ENCODE measurements at regions not wholly inside any gene's neighbourhood (a gene's known extent, or its start where the extent isn't known, plus 50 kb on each side); places are given as distances from the start of the nearest gene placed in this dataset.
"Not testable (repeated sequence)": the region's sequence is repeated elsewhere in the genome, so short reads cannot be mapped to it uniquely, and the experiment has no call there.

DNA sequence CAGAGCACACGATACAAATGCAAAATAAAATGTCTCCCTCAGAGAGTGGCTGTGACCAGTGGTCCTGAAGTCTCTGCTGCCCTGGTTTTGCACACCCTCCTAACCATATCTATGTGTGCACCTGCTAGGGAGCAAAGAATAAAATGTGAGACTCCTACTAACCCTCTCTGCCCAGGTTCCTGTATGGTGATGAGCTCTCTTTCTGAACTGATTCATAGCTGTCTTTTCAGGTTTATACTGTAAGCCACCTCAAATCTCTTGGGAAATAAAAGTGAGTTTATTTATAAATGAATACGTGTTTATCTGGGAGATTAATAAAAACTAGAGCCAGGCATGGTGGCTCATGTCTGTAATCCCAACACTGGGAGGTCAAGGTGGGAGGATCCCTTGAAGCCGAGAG, 126.0 kb upstream of the RBPJ start:
- no peak overlapping the region for H3K4me3 Mint-ChIP-seq (ENCODE audit: unreplicated experiment)
- TF ChIP-seq, protein P1, sequence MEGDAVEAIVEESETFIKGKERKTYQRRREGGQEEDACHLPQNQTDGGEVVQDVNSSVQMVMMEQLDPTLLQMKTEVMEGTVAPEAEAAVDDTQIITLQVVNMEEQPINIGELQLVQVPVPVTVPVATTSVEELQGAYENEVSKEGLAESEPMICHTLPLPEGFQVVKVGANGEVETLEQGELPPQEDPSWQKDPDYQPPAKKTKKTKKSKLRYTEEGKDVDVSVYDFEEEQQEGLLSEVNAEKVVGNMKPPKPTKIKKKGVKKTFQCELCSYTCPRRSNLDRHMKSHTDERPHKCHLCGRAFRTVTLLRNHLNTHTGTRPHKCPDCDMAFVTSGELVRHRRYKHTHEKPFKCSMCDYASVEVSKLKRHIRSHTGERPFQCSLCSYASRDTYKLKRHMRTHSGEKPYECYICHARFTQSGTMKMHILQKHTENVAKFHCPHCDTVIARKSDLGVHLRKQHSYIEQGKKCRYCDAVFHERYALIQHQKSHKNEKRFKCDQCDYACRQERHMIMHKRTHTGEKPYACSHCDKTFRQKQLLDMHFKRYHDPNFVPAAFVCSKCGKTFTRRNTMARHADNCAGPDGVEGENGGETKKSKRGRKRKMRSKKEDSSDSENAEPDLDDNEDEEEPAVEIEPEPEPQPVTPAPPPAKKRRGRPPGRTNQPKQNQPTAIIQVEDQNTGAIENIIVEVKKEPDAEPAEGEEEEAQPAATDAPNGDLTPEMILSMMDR (IDR thresholded peaks at IDR 0.05; ENCODE audit: unreplicated experiment): no peak
- H3K9me3 Mint-ChIP-seq (ENCODE audit: unreplicated experiment): no peaks in the 10 kb centered on the region
- no peaks in the 10 kb centered on the region for H3K36me3 Mint-ChIP-seq (ENCODE audit: low read depth, unreplicated experiment)
- no peak for DNase-seq (ENCODE audit: low spot score)
- H3K4me1 Mint-ChIP-seq (ENCODE audit: unreplicated experiment): no peaks in the 10 kb centered on the region
- no peak overlapping the region for H3K27ac Mint-ChIP-seq (ENCODE audit: unreplicated experiment)
- no peaks in the 10 kb centered on the region for H3K27me3 Mint-ChIP-seq (ENCODE audit: unreplicated experiment)

DNA sequence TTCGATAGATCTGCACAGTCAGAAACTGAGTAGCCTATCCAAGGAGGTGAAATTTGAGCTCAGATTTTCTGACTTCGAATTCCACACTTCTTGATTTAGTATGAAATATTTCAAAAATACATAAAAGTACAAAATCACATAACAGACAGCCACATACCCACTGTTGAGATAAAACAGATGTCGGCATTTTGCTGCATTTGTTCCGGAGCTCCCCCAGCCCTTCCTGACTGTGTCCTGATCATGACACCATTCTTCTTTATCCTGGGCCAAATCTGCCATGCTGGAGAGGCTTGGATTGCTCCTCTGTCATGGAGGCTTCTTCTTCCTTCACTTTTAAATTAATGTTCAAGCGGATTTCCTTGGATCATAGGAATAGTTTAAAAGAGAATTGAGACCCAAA, 124.2 kb upstream of the RBPJ start:
- Mint-ChIP-seq H3K36me3 (ENCODE audit: low read depth, unreplicated experiment) (no peaks in the 10 kb centered on the region), H3K27ac (ENCODE audit: unreplicated experiment) (no peak overlapping the region), H3K9me3 (ENCODE audit: unreplicated experiment) (no peaks in the 10 kb centered on the region), H3K27me3 (ENCODE audit: unreplicated experiment) (no peaks in the 10 kb centered on the region), H3K4me1 (ENCODE audit: unreplicated experiment) (no peaks in the 10 kb centered on the region), H3K4me3 (ENCODE audit: unreplicated experiment) (no peak overlapping the region)
- no peak for DNase-seq (ENCODE audit: low spot score)
- TF ChIP-seq, protein P1 (IDR thresholded peaks at IDR 0.05; ENCODE audit: unreplicated experiment): no peak

DNA sequence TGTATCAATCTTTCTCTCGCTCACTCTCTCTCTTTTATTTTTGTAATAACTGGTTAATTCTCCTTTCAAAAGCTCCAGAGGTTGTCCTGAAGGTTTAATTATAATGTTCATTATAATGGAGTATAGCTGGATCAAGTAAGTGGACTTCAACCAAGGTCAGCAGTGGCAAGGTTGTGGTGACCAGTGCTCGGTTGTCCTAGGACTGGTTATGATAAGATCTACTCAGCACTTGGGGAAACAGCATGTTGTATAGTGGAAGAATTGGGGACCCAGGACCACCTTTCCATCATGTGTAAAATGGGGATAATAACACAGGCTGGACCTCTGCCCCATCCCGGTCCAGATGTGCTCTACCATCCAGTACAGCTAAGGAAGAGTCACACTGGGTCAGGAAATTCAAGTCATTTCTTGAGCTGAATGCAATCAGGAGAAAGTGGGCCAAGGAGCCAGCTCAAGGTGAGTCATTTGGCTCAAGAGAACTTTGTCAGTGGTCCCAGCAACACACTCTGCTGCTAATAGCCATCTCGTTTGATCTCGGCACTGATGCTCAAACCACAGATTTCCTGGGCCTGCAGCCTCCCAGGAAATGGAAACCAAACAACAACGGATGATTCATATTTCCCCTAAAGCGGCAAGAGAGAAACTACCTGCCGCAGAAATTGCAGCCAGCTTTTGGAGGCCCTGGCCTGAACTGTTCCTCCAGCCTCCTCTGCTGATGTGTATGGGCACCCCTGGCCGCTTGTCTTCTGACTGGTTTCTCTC, 123.6 kb upstream of the RBPJ start:
- TF ChIP-seq, protein P1 (IDR thresholded peaks at IDR 0.05; ENCODE audit: unreplicated experiment): no peak
- Mint-ChIP-seq H3K36me3 (ENCODE audit: low read depth, unreplicated experiment) (no peaks in the 10 kb centered on the region), H3K4me1 (ENCODE audit: unreplicated experiment) (no peaks in the 10 kb centered on the region), H3K27ac (ENCODE audit: unreplicated experiment) (no peak overlapping the region), H3K4me3 (ENCODE audit: unreplicated experiment) (no peak overlapping the region), H3K27me3 (ENCODE audit: unreplicated experiment) (peaks cover 1% of the 10 kb centered on the region), H3K9me3 (ENCODE audit: unreplicated experiment) (no peaks in the 10 kb centered on the region)
- no peak for DNase-seq (ENCODE audit: low spot score)

DNA sequence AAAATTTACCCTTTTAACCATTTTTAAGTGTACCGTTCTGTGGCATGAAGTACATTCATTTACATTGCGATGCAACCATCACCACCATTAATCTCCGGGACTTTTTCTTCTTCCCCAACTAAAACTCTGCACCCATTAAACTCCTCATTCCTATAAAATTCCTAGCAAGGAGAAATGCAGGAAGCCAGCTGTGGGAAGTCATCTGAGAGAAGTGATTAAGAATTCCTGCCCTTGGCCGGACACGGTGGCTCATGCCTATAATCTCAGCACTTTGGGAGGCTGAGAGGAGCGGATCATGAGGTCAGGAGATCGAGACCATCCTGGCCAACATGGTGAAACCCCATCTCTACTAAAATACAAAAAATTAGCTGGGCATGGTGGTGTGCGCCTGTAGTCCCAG, 121.9 kb upstream of the RBPJ start:
- H3K36me3 Mint-ChIP-seq (ENCODE audit: low read depth, unreplicated experiment); H3K9me3 Mint-ChIP-seq (ENCODE audit: unreplicated experiment); DNase-seq (ENCODE audit: low spot score); H3K27ac Mint-ChIP-seq (ENCODE audit: unreplicated experiment); H3K27me3 Mint-ChIP-seq (ENCODE audit: unreplicated experiment); H3K4me3 Mint-ChIP-seq (ENCODE audit: unreplicated experiment); H3K4me1 Mint-ChIP-seq (ENCODE audit: unreplicated experiment): not testable (repeated sequence)

DNA sequence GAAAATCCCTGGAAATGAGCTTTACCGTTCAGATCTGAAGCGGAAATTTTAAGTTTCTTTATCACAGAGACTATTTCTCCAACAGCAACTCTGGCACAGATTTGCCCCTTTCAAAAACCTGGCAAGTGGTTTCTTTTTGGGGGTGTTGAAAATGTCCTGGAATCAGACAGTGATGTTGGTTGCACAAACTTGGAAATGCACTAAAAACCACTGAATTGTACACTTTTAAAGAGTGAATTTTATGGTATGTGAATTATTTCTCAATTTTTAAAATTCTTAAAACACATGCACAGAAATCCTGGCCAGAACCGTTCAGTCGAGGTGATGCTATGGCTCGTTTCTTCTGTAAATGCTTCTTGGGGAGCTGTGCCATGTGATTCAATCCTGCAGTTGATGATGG, 121.2 kb upstream of the RBPJ start:
- H3K4me3 Mint-ChIP-seq (ENCODE audit: unreplicated experiment): no peak overlapping the region
- H3K4me1 Mint-ChIP-seq (ENCODE audit: unreplicated experiment): no peaks in the 10 kb centered on the region
- H3K9me3 Mint-ChIP-seq (ENCODE audit: unreplicated experiment): no peaks in the 10 kb centered on the region
- H3K27me3 Mint-ChIP-seq (ENCODE audit: unreplicated experiment): peaks cover 1% of the 10 kb centered on the region
- DNase-seq (ENCODE audit: low spot score): no peak
- no peak overlapping the region for H3K27ac Mint-ChIP-seq (ENCODE audit: unreplicated experiment)
- no peaks in the 10 kb centered on the region for H3K36me3 Mint-ChIP-seq (ENCODE audit: low read depth, unreplicated experiment)
- TF ChIP-seq, protein P1 (IDR thresholded peaks at IDR 0.05; ENCODE audit: unreplicated experiment): no peak

Measured in endothelial cell (in vitro differentiated cells).